ENCODE measurements at regions not wholly inside any gene's neighbourhood (a gene's known extent, or its start where the extent isn't known, plus 50 kb on each side); places are given as distances from the start of the nearest gene placed in this dataset.

DNA sequence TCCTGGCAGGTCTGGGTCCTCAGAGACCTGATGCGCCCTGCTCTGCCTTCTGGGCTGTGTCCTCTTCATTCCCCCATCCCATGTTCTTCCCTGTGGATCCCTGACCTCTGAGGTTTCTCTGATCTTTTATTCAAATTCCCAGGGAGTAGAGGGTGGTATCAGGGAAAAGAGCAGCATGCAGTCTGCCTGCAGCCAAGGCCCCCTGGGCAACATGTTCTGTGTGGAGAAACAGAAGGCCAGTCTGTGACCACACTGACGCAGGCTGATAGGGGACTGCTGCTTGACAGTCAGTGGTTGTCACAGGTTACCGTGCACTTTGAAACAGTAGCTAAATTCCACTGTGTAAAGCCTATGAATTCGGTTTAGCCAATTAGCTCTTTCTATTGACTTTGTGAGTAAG lies 156.6 kb upstream of the IRX2 start:
- TF ChIP-seq, protein P1, sequence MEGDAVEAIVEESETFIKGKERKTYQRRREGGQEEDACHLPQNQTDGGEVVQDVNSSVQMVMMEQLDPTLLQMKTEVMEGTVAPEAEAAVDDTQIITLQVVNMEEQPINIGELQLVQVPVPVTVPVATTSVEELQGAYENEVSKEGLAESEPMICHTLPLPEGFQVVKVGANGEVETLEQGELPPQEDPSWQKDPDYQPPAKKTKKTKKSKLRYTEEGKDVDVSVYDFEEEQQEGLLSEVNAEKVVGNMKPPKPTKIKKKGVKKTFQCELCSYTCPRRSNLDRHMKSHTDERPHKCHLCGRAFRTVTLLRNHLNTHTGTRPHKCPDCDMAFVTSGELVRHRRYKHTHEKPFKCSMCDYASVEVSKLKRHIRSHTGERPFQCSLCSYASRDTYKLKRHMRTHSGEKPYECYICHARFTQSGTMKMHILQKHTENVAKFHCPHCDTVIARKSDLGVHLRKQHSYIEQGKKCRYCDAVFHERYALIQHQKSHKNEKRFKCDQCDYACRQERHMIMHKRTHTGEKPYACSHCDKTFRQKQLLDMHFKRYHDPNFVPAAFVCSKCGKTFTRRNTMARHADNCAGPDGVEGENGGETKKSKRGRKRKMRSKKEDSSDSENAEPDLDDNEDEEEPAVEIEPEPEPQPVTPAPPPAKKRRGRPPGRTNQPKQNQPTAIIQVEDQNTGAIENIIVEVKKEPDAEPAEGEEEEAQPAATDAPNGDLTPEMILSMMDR (IDR thresholded peaks at IDR 0.05 in 2 of 3, conservative IDR thresholded peaks at IDR 0.05 in 1 of 3; ENCODE audit: borderline replicate concordance in 1 of 3, insufficient read depth in 1 of 3, low read depth in 2 of 3, low read length in 2 of 3) = no peak
- TF ChIP-seq, protein P2, sequence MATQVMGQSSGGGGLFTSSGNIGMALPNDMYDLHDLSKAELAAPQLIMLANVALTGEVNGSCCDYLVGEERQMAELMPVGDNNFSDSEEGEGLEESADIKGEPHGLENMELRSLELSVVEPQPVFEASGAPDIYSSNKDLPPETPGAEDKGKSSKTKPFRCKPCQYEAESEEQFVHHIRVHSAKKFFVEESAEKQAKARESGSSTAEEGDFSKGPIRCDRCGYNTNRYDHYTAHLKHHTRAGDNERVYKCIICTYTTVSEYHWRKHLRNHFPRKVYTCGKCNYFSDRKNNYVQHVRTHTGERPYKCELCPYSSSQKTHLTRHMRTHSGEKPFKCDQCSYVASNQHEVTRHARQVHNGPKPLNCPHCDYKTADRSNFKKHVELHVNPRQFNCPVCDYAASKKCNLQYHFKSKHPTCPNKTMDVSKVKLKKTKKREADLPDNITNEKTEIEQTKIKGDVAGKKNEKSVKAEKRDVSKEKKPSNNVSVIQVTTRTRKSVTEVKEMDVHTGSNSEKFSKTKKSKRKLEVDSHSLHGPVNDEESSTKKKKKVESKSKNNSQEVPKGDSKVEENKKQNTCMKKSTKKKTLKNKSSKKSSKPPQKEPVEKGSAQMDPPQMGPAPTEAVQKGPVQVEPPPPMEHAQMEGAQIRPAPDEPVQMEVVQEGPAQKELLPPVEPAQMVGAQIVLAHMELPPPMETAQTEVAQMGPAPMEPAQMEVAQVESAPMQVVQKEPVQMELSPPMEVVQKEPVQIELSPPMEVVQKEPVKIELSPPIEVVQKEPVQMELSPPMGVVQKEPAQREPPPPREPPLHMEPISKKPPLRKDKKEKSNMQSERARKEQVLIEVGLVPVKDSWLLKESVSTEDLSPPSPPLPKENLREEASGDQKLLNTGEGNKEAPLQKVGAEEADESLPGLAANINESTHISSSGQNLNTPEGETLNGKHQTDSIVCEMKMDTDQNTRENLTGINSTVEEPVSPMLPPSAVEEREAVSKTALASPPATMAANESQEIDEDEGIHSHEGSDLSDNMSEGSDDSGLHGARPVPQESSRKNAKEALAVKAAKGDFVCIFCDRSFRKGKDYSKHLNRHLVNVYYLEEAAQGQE (IDR thresholded peaks at IDR 0.05; ENCODE audit: low read depth) = no peak
- no peak for TF ChIP-seq SRF (IDR thresholded peaks at IDR 0.05; ENCODE audit: low read depth)
- TF ChIP-seq MAX (IDR thresholded peaks at IDR 0.05) = no peak
- TF ChIP-seq EZH2 (IDR thresholded peaks at IDR 0.05) = no peak
- no peak for TF ChIP-seq EZH2phosphoT487 (IDR thresholded peaks at IDR 0.05; ENCODE audit: borderline replicate concordance)
- no peak for TF ChIP-seq RAD21 (IDR thresholded peaks at IDR 0.05; ENCODE audit: low read depth)
- TF ChIP-seq POLR2AphosphoS5 (IDR thresholded peaks at IDR 0.05; ENCODE audit: low read depth, low read length) = no peak
- no peak for TF ChIP-seq ATF3 (IDR thresholded peaks at IDR 0.05)
- TF ChIP-seq ZFX (IDR thresholded peaks at IDR 0.05) = no peak
